CD4-positive, alpha-beta T cell (primary cell): ENCODE measurements at regions not wholly inside any gene's neighbourhood (a gene's known extent, or its start where the extent isn't known, plus 50 kb on each side); places are given as distances from the start of the nearest gene placed in this dataset.
"Not testable (repeated sequence)": the region's sequence is repeated elsewhere in the genome, so short reads cannot be mapped to it uniquely, and the experiment has no call there.

Experiments used
- ATAC-seq: fragments of 200-7000 bp; cut with Tn5 transposase; one replicate; pipeline ENCODE4 v1.10.0; 2022; ENCODE audit warnings: mild to moderate bottlenecking; ENCODE audit not compliant: poor library complexity
- CTCF ChIA-PET: fragments of 350-600 bp; sonication (Branson Sonifier 250); formaldehyde crosslinking; loops from one replicate; lab custom pipeline; 2021; ENCODE audit warnings: antibody characterized with exemption, inconsistent platforms; lab: Charles Lee
- POLR2A ChIA-PET: fragments of 350-600 bp; sonication (Branson Sonifier 250); formaldehyde crosslinking; loops from one replicate; lab custom pipeline; 2021; ENCODE audit warnings: antibody characterized with exemption, inconsistent platforms; lab: Charles Lee
- DNase-seq, 14 experiments: peaks; one replicate each; pipeline ENCODE4 v3.0.0-alpha.2; 2013 to 2020; ENCODE audit warnings: mixed read lengths in 2 of 14
- H3K27ac ChIP-seq, 2 donors: one replicate each; pipeline versions ENCODE4 v1.5.1 to v1.7.0; 2013; ENCODE audit warnings: low read length in 2 of 2, low read depth in 1 of 2, mild to moderate bottlenecking in 1 of 2
- H3K27me3 ChIP-seq, 2 experiments: 1 replicate in 1 of 2; 2 replicates in 1 of 2; pipeline versions ENCODE4 v1.6.1 to v1.7.0; 2013; ENCODE audit warnings: low read length in 2 of 2, control low read depth in 1 of 2, mild to moderate bottlenecking in 1 of 2, moderate library complexity in 1 of 2; ENCODE audit not compliant: insufficient read depth in 2 of 2, control insufficient read depth in 1 of 2
- H3K36me3 ChIP-seq: one replicate; pipeline ENCODE4 v1.6.1; 2013; ENCODE audit warnings: low read length, control low read depth; ENCODE audit not compliant: insufficient read depth
- H3K4me1 ChIP-seq: one replicate; pipeline ENCODE4 v1.6.1; 2013; ENCODE audit warnings: low read length, control low read depth; ENCODE audit not compliant: insufficient read depth
- H3K4me3 ChIP-seq: one replicate; pipeline ENCODE4 v1.5.1; 2013; ENCODE audit warnings: mild to moderate bottlenecking, low read length, moderate library complexity
- H3K9me3 ChIP-seq, 2 experiments: 1 replicate in 1 of 2; 2 replicates in 1 of 2; pipeline versions ENCODE4 v1.6.1 to v1.7.0; 2013; ENCODE audit warnings: low read length in 2 of 2, mild to moderate bottlenecking in 2 of 2, control low read depth in 1 of 2, moderate library complexity in 1 of 2; ENCODE audit not compliant: control insufficient read depth in 1 of 2, insufficient read depth in 1 of 2
- H3K27ac Mint-ChIP-seq: one replicate; pipeline ENCODE4 v1.8.0; 2020; ENCODE audit warnings: mixed read lengths
- H3K27me3 Mint-ChIP-seq: one replicate; pipeline ENCODE4 v1.8.0; 2021; ENCODE audit warnings: mixed read lengths
- H3K36me3 Mint-ChIP-seq: one replicate; pipeline ENCODE4 v1.8.0; 2021; ENCODE audit warnings: low read depth, mixed read lengths
- H3K4me1 Mint-ChIP-seq: one replicate; pipeline ENCODE4 v1.8.0; 2021; ENCODE audit warnings: low read depth, mixed read lengths
- H3K4me3 Mint-ChIP-seq: one replicate; pipeline ENCODE4 v1.8.0; 2020; ENCODE audit warnings: mild to moderate bottlenecking, mixed read lengths
- H3K9me3 Mint-ChIP-seq: one replicate; pipeline ENCODE4 v1.8.0; 2020; ENCODE audit warnings: mixed read lengths
- CTCF ChIP-seq: fragments of 200-600 bp; IDR thresholded peaks from one replicate; pipeline ENCODE4 v1.8.0; 2022; ENCODE audit warnings: antibody characterized with exemption, mild to moderate bottlenecking
- intact Hi-C, 2 experiments: fragments of 100-400 bp; cut with DNase I in 1 of 2; cut with micrococcal nuclease in 1 of 2; formaldehyde crosslinking; loops; one replicate each; pipeline versions ENCODE4 v1.15.1 to v1.9.0; 2023 to 2025; cut with DNase I, micrococcal nuclease

GRCh38 chr11:98411777-98412176 lies 609.0 kb upstream of the CNTN5 start:
- ATAC-seq (no peak), DNase-seq (no peak)
- Histone ChIP-seq H3K4me1 (no peaks in the 10 kb centered on the region), H3K36me3 (no peaks in the 10 kb centered on the region), H3K9me3 (peaks cover 0 to 16% of the 10 kb centered on the region in 2 experiments), H3K27ac (no peak overlapping the region), H3K27me3 (no peaks in the 10 kb centered on the region), H3K4me3 (no peak overlapping the region)
- ChIA-PET CTCF (no interaction called here), POLR2A (no interaction called here)
- intact Hi-C loops = no loop called here
- H3K27ac Mint-ChIP-seq = no peak overlapping the region
- no peaks in the 10 kb centered on the region for H3K27me3 Mint-ChIP-seq
- no peaks in the 10 kb centered on the region for H3K36me3 Mint-ChIP-seq
- TF ChIP-seq CTCF = no peak
- H3K4me3 Mint-ChIP-seq = no peak overlapping the region
- H3K9me3 Mint-ChIP-seq = no peaks in the 10 kb centered on the region
- H3K4me1 Mint-ChIP-seq = no peaks in the 10 kb centered on the region

GRCh38 chr11:98417256-98417755 lies 603.4 kb upstream of the CNTN5 start:
- CTCF ChIA-PET = no interaction called here
- Mint-ChIP-seq H3K27ac (no peak overlapping the region), H3K27me3 (no peaks in the 10 kb centered on the region), H3K4me3 (no peak overlapping the region), H3K36me3 (no peaks in the 10 kb centered on the region), H3K4me1 (no peaks in the 10 kb centered on the region), H3K9me3 (peaks cover 4% of the 10 kb centered on the region)
- Histone ChIP-seq H3K27ac (no peak overlapping the region), H3K36me3 (no peaks in the 10 kb centered on the region), H3K4me3 (no peak overlapping the region), H3K27me3 (no peaks in the 10 kb centered on the region), H3K9me3 (peaks cover 0 to 13% of the 10 kb centered on the region in 2 experiments), H3K4me1 (no peaks in the 10 kb centered on the region)
- intact Hi-C loops = no loop called here
- no peak for ATAC-seq
- POLR2A ChIA-PET = no interaction called here
- DNase-seq = no peak
- TF ChIP-seq CTCF = no peak

GRCh38 chr11:98423933-98424332 lies 596.8 kb upstream of the CNTN5 start:
- H3K4me3 ChIP-seq = no peak overlapping the region
- no peaks in the 10 kb centered on the region for H3K4me1 Mint-ChIP-seq
- H3K36me3 ChIP-seq = no peaks in the 10 kb centered on the region
- no peaks in the 10 kb centered on the region for H3K27me3 ChIP-seq
- H3K27ac ChIP-seq = no peak overlapping the region
- intact Hi-C loops = no loop called here
- ATAC-seq (no peak), DNase-seq (no peak)
- TF ChIP-seq CTCF = no peak
- no peaks in the 10 kb centered on the region for H3K36me3 Mint-ChIP-seq
- H3K4me3 Mint-ChIP-seq = no peak overlapping the region
- H3K4me1 ChIP-seq = no peaks in the 10 kb centered on the region
- H3K9me3 ChIP-seq = peaks cover 0 to 7% of the 10 kb centered on the region in 2 experiments
- no peaks in the 10 kb centered on the region for H3K27me3 Mint-ChIP-seq
- CTCF ChIA-PET = no interaction called here
- POLR2A ChIA-PET = no interaction called here
- no peak overlapping the region for H3K27ac Mint-ChIP-seq
- peaks cover 9% of the 10 kb centered on the region for H3K9me3 Mint-ChIP-seq

- H3K27me3 ChIP-seq, H3K36me3 Mint-ChIP-seq, H3K9me3 Mint-ChIP-seq, H3K27ac Mint-ChIP-seq, H3K4me1 ChIP-seq, intact Hi-C loops, DNase-seq, CTCF ChIA-PET, POLR2A ChIA-PET, H3K36me3 ChIP-seq, H3K27ac ChIP-seq, H3K4me3 ChIP-seq, ATAC-seq, H3K4me3 Mint-ChIP-seq, H3K4me1 Mint-ChIP-seq, H3K27me3 Mint-ChIP-seq: not testable (repeated sequence)
- peaks cover 0 to 11% of the 10 kb centered on the region in 2 experiments for H3K9me3 ChIP-seq
These were observed 596.0 kb upstream of the CNTN5 start for GRCh38 chr11:98424773-98425172.
